HG02885 (cell line): ENCODE measurements at regions not wholly inside any gene's neighbourhood (a gene's known extent, or its start where the extent isn't known, plus 50 kb on each side); places are given as distances from the start of the nearest gene placed in this dataset.

Experiments used
- ATAC-seq: cut with Tn5 transposase; IDR thresholded peaks from one replicate; pipeline ENCODE4 v1.9.1; 2021; ENCODE audit warnings: mild to moderate bottlenecking; ENCODE audit not compliant: unreplicated experiment, poor library complexity

DNA sequence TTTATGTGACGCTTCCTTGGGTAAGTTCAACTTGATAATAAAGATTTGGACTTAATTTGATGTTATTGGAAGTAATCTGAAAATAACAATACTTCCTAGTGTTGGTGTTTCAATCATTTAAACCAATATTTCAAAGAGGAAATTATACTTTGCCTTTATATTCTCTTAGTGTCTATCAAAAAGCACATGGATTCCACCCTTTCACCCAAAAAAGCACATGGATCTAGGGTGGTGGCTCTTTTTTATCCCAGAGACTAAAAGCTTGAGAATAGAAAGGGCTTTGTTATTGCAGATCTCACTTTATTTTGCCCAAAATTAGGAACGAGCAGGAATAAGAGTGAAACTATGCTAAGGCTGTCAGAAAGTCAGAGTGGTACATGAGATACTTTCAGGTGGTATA is 75.1 kb upstream of the RASGEF1B start:
- no peak for ATAC-seq

DNA sequence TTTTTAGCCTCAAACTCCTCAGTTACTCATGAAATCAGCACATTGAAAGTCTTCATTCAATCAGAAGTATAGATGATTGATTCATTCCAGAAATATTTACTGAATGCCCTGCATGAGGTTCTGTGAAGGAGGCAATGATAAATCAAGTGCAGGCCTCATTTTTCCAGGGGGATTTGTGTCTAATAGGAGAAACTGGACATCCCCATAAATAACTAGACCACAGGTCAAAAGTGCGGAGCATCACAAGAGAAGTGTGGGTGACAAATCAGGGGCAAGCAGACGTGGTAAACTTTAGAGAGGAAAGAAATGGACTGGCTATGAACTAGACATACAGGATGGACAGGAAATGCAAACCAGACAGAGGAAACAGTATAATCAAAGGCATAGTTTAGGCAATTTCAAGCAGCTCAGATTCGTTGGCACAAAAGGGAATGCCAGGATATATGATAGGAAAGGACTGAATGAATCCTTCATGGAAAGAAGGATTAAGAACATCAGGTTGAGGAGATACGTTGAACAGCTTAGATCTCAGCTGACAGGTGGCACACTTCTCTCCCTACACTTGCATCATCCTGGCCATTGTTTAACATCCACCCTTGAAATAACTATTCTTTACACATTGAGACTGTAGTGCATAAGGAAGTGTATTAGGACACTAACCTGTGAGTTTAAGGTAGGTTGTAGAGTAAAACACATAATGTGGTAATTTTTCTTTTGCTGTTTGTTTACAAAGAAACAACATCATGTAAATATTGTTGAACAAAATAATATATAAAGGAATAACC is 69.6 kb upstream of the RASGEF1B start:
- no peak for ATAC-seq

DNA sequence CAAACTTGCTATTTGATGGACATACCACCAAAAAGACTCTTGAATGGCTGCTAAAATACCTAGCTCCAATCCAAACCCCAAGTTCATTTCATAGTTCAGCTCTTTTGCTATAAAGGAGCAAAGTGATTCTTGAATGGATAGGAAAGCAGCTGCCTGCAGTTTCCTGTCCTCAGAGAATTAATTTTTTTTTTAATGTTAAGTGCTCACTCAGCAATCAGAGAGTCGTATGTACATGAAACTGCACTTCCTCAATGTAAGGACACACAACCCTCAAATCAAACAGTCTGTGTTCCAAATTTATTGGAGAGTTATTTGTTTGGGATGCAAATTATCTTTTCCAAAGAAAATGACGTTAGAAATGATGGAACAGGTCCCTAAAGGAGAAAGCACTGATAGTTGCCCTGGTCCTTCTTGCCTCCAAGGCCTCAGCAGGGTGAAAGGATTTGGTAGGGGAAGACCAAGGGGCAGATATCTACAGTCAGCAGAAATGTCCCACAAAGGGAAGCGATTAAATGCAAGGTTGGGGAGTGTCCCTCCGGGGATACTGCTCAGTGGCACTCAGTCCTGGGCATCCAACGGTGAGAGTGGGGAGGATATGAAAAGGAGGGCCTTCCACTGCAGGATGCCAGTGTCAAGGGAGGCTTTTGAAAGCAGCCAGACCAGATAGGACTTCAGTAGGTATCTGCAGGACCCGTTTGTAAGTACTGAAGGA is 67.2 kb upstream of the RASGEF1B start:
- ATAC-seq: no peak

DNA sequence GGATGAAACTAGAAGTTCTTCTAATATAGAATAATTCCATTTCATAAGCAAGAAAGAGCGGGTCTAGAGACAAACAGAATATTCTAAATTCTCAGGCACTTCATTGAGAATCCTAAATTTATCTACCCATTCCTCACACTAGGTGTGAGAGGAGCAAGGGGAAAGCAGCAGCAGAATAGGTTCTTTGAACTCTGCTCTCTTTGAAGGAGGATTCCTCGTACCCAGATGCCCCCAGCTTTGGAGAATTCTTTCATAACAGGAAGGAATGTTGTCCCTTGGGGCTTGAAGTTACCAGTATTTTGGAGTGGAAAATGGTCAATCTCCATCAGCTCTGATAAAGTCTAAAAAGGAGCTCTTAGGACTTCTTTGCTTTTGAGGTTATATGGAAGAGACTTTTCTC is 59.7 kb upstream of the RASGEF1B start:
- ATAC-seq: no peak

DNA sequence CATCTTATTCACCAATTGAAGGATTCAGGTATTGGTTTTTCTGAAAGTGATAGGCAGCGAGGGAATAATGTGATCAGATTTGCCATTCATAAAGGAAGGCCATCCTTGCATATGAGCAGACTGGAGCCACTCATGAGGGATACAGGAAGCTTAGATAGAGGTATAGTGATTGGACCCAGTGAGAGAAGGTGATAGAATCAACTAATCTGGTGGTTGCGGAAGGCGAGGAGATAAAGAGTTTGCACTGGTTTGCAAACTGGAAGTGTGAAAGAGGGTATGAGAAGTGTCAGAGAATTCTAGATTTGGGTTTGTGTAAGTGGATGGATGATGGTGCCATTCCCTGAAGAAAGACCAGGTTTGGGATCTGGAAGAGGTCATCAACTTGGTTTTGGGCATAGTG is 57.3 kb upstream of the RASGEF1B start:
- no peak for ATAC-seq

DNA sequence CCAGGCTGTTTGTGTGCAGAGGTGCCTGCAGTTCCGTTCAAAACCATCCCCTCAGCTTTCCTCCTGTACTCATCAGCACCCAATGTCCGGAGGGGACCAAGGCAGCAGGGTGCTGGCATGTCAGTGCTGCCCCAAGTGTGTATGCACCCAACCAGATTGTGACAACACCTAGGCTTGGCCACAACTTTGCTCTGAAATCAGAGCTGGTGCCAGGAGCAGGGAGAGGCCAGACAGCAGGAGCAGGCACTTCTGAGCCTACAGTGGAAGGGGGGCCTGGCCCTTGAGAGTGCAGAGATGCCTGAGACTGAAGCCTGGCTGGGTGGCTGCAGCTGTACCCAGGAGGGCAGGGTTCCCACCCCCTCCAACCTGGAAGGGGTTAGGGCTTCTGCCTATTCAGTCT is 56.5 kb upstream of the RASGEF1B start:
- no peak for ATAC-seq

DNA sequence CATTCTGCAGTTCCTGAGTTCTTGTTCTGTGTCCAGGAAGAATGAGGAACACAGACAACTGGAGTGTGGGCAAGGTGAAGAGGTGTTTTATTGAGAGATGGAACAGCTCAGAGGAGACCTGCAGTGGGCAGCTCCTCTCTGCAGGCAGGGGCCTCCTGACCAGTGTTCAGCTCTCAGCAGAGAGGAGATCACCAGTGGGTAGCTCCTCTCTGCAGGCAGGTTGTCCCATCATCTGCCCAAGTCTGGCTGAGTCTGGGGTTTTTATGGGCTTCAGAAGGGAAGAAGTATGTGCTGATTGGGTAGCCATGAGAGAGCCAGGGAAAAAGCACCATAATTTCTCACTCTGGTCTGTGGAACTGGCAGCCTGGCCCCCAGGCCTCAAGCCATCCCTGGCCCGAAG is 56.0 kb upstream of the RASGEF1B start:
- ATAC-seq: no peak

DNA sequence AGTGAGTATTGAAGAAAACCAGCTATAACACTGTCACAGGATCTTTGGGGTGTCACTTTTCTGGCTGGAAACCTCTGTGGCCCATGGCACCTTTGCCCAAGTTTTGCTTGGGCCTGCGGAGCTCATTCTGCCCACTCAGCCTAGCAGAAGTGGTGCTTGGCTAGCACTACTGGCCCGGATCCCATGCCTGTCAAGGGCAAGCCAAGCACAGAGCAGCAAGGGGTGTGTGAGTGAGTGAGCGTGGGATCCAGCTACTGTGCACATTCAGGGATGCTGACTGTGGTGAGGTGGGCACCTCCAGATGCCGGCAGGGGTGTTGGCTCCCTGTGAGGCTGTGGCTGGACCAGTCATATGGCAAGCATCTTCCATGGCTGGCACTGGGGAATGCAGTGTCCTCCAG is 55.4 kb upstream of the RASGEF1B start:
- no peak for ATAC-seq

DNA sequence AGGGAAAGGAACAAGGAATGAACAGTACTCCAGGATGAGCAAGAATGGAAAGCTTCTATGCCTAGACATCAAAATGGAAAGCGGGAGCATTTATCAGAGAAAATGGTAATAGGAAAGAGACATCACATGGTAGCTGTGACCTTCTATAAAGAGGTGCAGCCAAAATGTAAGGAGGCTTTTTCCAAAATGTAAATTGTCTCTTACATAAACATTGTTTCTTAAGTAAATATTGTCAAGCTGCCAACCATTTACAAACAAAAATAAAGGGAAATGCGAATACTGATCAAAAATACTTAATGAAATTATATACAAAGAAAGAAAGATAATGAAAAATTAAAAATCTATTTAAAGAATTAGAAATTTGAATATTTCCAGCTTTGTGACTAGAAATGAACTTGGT is 55.0 kb upstream of the RASGEF1B start:
- ATAC-seq: no peak

DNA sequence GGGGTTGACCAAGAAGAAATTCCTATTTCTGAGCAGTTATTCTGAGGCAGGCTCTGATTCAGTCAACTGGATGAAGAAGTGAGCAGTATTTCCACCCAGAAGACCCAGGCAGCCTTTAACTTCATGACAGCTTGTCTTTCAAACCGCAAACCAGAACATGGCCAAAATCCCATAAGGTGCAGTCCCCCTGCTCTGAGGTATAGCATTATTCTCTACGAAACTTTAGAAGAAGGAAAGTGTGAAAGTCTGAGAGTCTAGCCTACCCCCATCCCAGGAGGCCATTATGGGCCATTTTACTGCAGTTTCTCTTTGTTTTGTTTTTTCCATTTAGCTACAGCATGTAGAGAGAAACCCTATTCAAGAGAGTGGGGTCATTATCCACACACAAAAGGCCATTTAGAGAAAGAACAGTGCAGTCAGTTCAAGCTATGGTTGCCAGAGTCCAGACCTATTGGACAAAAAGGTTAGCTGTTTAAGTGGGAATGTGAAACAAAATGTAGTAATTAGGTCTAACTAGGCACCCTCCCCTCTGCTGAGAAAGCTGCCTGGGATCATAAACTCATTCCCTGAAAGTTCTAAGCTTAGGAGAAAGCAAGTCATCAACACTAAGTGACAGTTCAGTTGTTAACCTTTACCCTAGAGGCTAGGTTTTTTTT is 52.1 kb upstream of the RASGEF1B start:
- ATAC-seq: peak; percentile 75

DNA sequence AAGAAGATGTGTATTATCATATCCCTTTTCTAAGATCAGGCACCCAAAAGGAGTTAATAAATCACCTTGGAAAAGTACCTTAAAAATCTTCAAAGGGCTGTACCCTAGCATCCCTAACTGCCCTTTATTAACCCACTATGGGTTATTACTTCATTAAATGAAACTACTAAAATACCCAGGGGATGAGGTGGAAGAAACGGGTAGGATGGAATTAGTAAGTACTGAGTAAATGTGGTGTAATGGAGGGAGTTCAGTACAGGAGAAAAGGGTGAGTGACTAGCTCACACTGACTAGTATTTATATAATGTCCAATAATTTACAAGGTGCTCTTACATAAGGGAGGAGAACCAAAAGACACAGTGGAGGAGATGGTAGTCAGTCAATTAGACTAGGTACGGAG is 51.0 kb upstream of the RASGEF1B start:
- ATAC-seq: no peak

DNA sequence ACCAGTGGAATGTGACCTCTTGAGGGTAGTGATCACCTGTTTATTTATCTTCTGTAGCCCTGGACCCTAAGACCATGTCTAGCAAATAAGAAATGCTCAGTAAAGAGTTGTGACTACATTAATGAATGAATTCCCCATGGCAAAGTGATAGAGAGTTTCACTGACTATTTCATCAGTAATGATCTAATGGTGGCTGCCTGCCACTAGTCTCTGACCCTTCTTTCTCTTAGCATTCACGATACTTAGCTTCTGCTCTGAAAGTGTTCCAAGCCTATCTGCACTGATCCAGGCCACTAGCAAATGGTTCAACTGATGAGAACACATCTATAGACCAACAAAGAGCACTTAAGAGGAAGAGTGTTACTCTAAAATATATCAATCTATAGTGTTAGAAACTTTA is 50.0 kb upstream of the RASGEF1B start:
- no peak for ATAC-seq
